WTC11 (cell line): ENCODE measurements at regions not wholly inside any gene's neighbourhood (a gene's known extent, or its start where the extent isn't known, plus 50 kb on each side); places are given as distances from the start of the nearest gene placed in this dataset.

Source experiments
- ATAC-seq: fragments of 200-7000 bp; cut with Tn5 transposase; 2 replicates; pipeline ENCODE4 v1.10.0; 2021; ENCODE audit warnings: mild to moderate bottlenecking, moderate library complexity
- CTCF ChIA-PET: fragments of 300-600 bp; sonication (Branson Sonifier 250); formaldehyde crosslinking; loops from one replicate; lab custom pipeline; 2021; ENCODE audit warnings: antibody characterized with exemption; lab: Charles Lee
- POLR2A ChIA-PET: fragments of 350-600 bp; sonication (Branson Sonifier 250); formaldehyde crosslinking; loops from one replicate; lab custom pipeline; 2021; ENCODE audit warnings: antibody characterized with exemption; lab: Charles Lee
- DNase-seq: peaks from one replicate; pipeline ENCODE4 v3.0.0; 2021; ENCODE audit warnings: low spot score
- H3K27ac Mint-ChIP-seq: 2 replicates; pipeline ENCODE4 v1.8.0; 2021; ENCODE audit warnings: mixed read lengths
- H3K27me3 Mint-ChIP-seq: 2 replicates; pipeline ENCODE4 v1.8.0; 2021; ENCODE audit warnings: low read depth, mild to moderate bottlenecking, moderate library complexity, mixed read lengths
- H3K36me3 Mint-ChIP-seq: 2 replicates; pipeline ENCODE4 v1.8.0; 2021; ENCODE audit warnings: mixed read lengths
- H3K4me1 Mint-ChIP-seq: 2 replicates; pipeline ENCODE4 v1.8.0; 2022; ENCODE audit warnings: mixed read lengths
- H3K4me3 Mint-ChIP-seq: 2 replicates; pipeline ENCODE4 v1.8.0; 2021; ENCODE audit warnings: mild to moderate bottlenecking, moderate library complexity, mixed read lengths
- H3K9me3 Mint-ChIP-seq: 2 replicates; pipeline ENCODE4 v1.8.0; 2021; ENCODE audit warnings: mixed read lengths
- CBFB ChIP-seq: sonication (generic); formaldehyde crosslinking; IDR thresholded peaks from 2 replicates; pipeline ENCODE4 v1.8.1; 2022; ENCODE audit warnings: mild to moderate bottlenecking, low read depth, missing genetic modification reagents
- CREM ChIP-seq: sonication (generic); formaldehyde crosslinking; IDR thresholded peaks from 2 replicates; pipeline ENCODE4 v1.8.1; 2022; ENCODE audit warnings: mild to moderate bottlenecking, missing genetic modification reagents, moderate library complexity
- ESRRA ChIP-seq: sonication (generic); formaldehyde crosslinking; IDR thresholded peaks from 2 replicates; pipeline ENCODE4 v1.8.1; 2022; ENCODE audit warnings: mild to moderate bottlenecking, missing genetic modification reagents, borderline replicate concordance
- ETV6 ChIP-seq: sonication (generic); formaldehyde crosslinking; IDR thresholded peaks from 2 replicates; pipeline ENCODE4 v1.8.1; 2022; ENCODE audit warnings: mild to moderate bottlenecking, missing genetic modification reagents
- FOXP1 ChIP-seq: sonication (generic); formaldehyde crosslinking; IDR thresholded peaks from 2 replicates; pipeline ENCODE4 v1.8.0; 2022; ENCODE audit warnings: missing genetic modification reagents, mild to moderate bottlenecking, moderate library complexity, borderline replicate concordance
- GABPB1 ChIP-seq: sonication (generic); formaldehyde crosslinking; IDR thresholded peaks from 2 replicates; pipeline ENCODE4 v1.8.1; 2023; ENCODE audit warnings: mild to moderate bottlenecking, missing genetic modification reagents
- IRF2 ChIP-seq: sonication (generic); formaldehyde crosslinking; IDR thresholded peaks from 2 replicates; pipeline ENCODE4 v1.8.0; 2022; ENCODE audit warnings: low read depth, missing genetic modification reagents, borderline replicate concordance
- NFE2L1 ChIP-seq: sonication (generic); formaldehyde crosslinking; IDR thresholded peaks from 2 replicates; pipeline ENCODE4 v1.8.1; 2023; ENCODE audit warnings: missing genetic modification reagents
- NFYB ChIP-seq: sonication (generic); formaldehyde crosslinking; conservative IDR thresholded peaks from 2 replicates; pipeline ENCODE4 v1.8.0; 2022; ENCODE audit warnings: low read depth, missing genetic modification reagents
- NR1H2 ChIP-seq: sonication (generic); formaldehyde crosslinking; IDR thresholded peaks from 2 replicates; pipeline ENCODE4 v1.9.0; 2021; ENCODE audit warnings: mild to moderate bottlenecking, moderate library complexity, missing genetic modification reagents
- OVOL2 ChIP-seq: fragments of 250-450 bp; sonication (Bioruptor Pico); IDR thresholded peaks from 2 replicates; pipeline ENCODE4 v1.9.0; 2021; ENCODE audit warnings: mild to moderate bottlenecking, borderline replicate concordance
- PRRX2 ChIP-seq: fragments of 250-450 bp; sonication (Bioruptor Pico); IDR thresholded peaks from 2 replicates; pipeline ENCODE4 v1.8.0; 2021; ENCODE audit warnings: mild to moderate bottlenecking
- RORB ChIP-seq: fragments of 250-450 bp; sonication (Bioruptor Pico); IDR thresholded peaks from 2 replicates; pipeline ENCODE4 v1.9.0; 2021; ENCODE audit warnings: mild to moderate bottlenecking
- SOX15 ChIP-seq: fragments of 250-450 bp; sonication (Bioruptor Pico); IDR thresholded peaks from 2 replicates; pipeline ENCODE4 v1.9.0; 2021; ENCODE audit warnings: mild to moderate bottlenecking
- TCF7 ChIP-seq: sonication (generic); formaldehyde crosslinking; IDR thresholded peaks from 2 replicates; pipeline ENCODE4 v1.8.0; 2022; ENCODE audit warnings: mild to moderate bottlenecking, low read depth, missing genetic modification reagents, moderate library complexity
- TEAD1 ChIP-seq: sonication (generic); formaldehyde crosslinking; IDR thresholded peaks from 2 replicates; pipeline ENCODE4 v1.8.0; 2022; ENCODE audit warnings: mild to moderate bottlenecking, missing genetic modification reagents
- TEAD4 ChIP-seq: sonication (generic); formaldehyde crosslinking; IDR thresholded peaks from 2 replicates; pipeline ENCODE4 v1.8.0; 2022; ENCODE audit warnings: mild to moderate bottlenecking, missing genetic modification reagents
- ZNF263 ChIP-seq: sonication (generic); formaldehyde crosslinking; IDR thresholded peaks from 2 replicates; pipeline ENCODE4 v1.8.1; 2022; ENCODE audit warnings: low read depth, mild to moderate bottlenecking, moderate library complexity, missing genetic modification reagents
- ZNF317 ChIP-seq: sonication (generic); formaldehyde crosslinking; IDR thresholded peaks from 2 replicates; pipeline ENCODE4 v1.8.1; 2023; ENCODE audit warnings: low read depth, mild to moderate bottlenecking, moderate library complexity, missing genetic modification reagents, borderline replicate concordance
- ZNF423 ChIP-seq: fragments of 250-450 bp; sonication (Bioruptor Pico); IDR thresholded peaks from 2 replicates; pipeline ENCODE4 v2.1.2; 2022; ENCODE audit warnings: mild to moderate bottlenecking, moderate library complexity
- TF ChIP-seq, protein P1 (sequence below): sonication (generic); formaldehyde crosslinking; IDR thresholded peaks from 2 replicates; pipeline ENCODE4 v1.8.0; 2022; ENCODE audit warnings: mild to moderate bottlenecking, missing genetic modification reagents
- TF ChIP-seq, protein P2 (sequence below): fragments of 250-450 bp; sonication (Bioruptor Pico); IDR thresholded peaks from 2 replicates; pipeline ENCODE4 v1.8.0; 2021; ENCODE audit warnings: mild to moderate bottlenecking
- TF ChIP-seq, protein P3 (sequence below): sonication (generic); formaldehyde crosslinking; IDR thresholded peaks from 2 replicates; pipeline ENCODE4 v1.8.1; 2022; ENCODE audit warnings: low read depth, missing genetic modification reagents, borderline replicate concordance
- TF ChIP-seq, protein P4 (sequence below): sonication (generic); formaldehyde crosslinking; IDR thresholded peaks from 2 replicates; pipeline ENCODE4 v1.8.0; 2022; ENCODE audit warnings: mild to moderate bottlenecking, missing genetic modification reagents
- TF ChIP-seq, protein P5 (sequence below): sonication (generic); formaldehyde crosslinking; IDR thresholded peaks from 2 replicates; pipeline ENCODE4 v1.8.1; 2023; ENCODE audit warnings: mild to moderate bottlenecking, missing genetic modification reagents, borderline replicate concordance

DNA sequence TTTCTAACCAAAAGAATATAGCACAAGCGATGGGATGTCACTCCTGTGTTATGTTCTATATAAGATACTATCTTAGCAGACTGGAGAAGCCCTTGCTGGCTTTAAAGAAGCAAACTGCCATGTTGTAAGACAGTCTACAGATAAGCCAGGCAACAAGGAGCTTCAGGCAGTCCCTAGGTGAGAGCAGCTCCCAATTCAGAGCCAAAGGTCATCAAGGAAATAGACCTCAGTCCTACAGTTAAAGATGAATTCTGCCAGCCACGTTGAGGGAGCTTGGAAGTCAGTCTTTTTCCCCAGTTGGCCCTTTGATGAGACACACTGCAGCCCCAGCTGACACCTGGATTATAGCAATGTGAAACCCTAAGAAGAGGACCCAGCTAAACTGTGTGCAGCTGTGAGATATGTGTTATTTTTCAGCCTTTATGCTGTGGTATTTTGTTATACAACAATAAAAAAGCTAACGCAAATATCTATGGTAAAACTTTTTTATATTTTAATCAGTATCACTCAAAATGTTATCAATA lies 102.5 kb upstream of the AKAP13 start:
- Mint-ChIP-seq H3K4me1 (no peaks in the 10 kb centered on the region), H3K27me3 (no peaks in the 10 kb centered on the region; the same call in 1 of the 2 replicates), H3K9me3 (no peaks in the 10 kb centered on the region)
- DNase-seq (no peak), ATAC-seq (no peak)
- CTCF ChIA-PET, result no interaction called here
- TF ChIP-seq GABPB1 (CRISPR knock-in tag) (no peak), NFYB (no peak), ZNF423 (CRISPR knock-in tag) (no peak), NR1H2 (CRISPR knock-in tag) (no peak), RORB (CRISPR knock-in tag) (no peak), ZNF317 (CRISPR knock-in tag) (no peak), SOX15 (no peak), TEAD1 (no peak)
- TF ChIP-seq, protein P1, sequence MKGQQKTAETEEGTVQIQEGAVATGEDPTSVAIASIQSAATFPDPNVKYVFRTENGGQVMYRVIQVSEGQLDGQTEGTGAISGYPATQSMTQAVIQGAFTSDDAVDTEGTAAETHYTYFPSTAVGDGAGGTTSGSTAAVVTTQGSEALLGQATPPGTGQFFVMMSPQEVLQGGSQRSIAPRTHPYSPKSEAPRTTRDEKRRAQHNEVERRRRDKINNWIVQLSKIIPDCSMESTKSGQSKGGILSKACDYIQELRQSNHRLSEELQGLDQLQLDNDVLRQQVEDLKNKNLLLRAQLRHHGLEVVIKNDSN (CRISPR knock-in tag), result no peak
- TF ChIP-seq, all 79 proteins: peak for 0
- Mint-ChIP-seq H3K4me3 (no peak overlapping the region), H3K36me3 (no peaks in the 10 kb centered on the region), H3K27ac (no peak overlapping the region)
- POLR2A ChIA-PET, result no interaction called here

DNA sequence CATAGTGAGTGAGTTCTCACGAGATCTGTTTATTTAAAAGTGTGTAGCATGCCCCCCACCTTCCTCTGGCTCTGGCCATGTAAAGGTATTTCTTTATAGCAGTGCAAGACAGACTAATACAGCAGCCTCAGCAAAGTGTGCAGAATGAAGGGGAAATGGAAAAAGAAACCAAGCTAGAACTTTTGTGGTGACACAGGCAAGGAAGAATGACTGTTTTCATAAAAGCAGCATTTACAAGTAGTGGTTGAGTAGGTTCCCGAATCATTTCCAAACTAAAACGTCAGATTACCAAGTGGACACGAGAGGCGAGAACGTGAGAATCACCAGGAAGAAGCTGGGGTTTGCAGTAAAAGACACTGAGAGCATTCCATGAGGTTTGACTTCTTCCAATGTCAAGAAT lies 100.2 kb upstream of the AKAP13 start:
- H3K4me3 Mint-ChIP-seq, result no peak overlapping the region
- H3K36me3 Mint-ChIP-seq, result no peaks in the 10 kb centered on the region
- TF ChIP-seq, protein P2, sequence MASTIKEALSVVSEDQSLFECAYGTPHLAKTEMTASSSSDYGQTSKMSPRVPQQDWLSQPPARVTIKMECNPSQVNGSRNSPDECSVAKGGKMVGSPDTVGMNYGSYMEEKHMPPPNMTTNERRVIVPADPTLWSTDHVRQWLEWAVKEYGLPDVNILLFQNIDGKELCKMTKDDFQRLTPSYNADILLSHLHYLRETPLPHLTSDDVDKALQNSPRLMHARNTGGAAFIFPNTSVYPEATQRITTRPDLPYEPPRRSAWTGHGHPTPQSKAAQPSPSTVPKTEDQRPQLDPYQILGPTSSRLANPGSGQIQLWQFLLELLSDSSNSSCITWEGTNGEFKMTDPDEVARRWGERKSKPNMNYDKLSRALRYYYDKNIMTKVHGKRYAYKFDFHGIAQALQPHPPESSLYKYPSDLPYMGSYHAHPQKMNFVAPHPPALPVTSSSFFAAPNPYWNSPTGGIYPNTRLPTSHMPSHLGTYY, result no peak
- TF ChIP-seq IRF2 (CRISPR knock-in tag) (no peak), OVOL2 (CRISPR knock-in tag) (no peak), PRRX2 (no peak), TEAD1 (no peak), ZNF263 (CRISPR knock-in tag) (no peak), CREM (CRISPR knock-in tag) (no peak), ZNF317 (CRISPR knock-in tag) (no peak), ETV6 (CRISPR knock-in tag) (no peak), TEAD4 (CRISPR knock-in tag) (no peak), ESRRA (CRISPR knock-in tag) (no peak), FOXP1 (CRISPR knock-in tag) (no peak), NFE2L1 (CRISPR knock-in tag) (no peak), TCF7 (CRISPR knock-in tag) (no peak), CBFB (CRISPR knock-in tag) (no peak)
- TF ChIP-seq, protein P1 (CRISPR knock-in tag), result no peak
- TF ChIP-seq, protein P3, sequence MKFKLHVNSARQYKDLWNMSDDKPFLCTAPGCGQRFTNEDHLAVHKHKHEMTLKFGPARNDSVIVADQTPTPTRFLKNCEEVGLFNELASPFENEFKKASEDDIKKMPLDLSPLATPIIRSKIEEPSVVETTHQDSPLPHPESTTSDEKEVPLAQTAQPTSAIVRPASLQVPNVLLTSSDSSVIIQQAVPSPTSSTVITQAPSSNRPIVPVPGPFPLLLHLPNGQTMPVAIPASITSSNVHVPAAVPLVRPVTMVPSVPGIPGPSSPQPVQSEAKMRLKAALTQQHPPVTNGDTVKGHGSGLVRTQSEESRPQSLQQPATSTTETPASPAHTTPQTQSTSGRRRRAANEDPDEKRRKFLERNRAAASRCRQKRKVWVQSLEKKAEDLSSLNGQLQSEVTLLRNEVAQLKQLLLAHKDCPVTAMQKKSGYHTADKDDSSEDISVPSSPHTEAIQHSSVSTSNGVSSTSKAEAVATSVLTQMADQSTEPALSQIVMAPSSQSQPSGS (CRISPR knock-in tag), result no peak
- TF ChIP-seq, protein P4, sequence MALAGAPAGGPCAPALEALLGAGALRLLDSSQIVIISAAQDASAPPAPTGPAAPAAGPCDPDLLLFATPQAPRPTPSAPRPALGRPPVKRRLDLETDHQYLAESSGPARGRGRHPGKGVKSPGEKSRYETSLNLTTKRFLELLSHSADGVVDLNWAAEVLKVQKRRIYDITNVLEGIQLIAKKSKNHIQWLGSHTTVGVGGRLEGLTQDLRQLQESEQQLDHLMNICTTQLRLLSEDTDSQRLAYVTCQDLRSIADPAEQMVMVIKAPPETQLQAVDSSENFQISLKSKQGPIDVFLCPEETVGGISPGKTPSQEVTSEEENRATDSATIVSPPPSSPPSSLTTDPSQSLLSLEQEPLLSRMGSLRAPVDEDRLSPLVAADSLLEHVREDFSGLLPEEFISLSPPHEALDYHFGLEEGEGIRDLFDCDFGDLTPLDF (CRISPR knock-in tag), result no peak
- TF ChIP-seq, protein P5, sequence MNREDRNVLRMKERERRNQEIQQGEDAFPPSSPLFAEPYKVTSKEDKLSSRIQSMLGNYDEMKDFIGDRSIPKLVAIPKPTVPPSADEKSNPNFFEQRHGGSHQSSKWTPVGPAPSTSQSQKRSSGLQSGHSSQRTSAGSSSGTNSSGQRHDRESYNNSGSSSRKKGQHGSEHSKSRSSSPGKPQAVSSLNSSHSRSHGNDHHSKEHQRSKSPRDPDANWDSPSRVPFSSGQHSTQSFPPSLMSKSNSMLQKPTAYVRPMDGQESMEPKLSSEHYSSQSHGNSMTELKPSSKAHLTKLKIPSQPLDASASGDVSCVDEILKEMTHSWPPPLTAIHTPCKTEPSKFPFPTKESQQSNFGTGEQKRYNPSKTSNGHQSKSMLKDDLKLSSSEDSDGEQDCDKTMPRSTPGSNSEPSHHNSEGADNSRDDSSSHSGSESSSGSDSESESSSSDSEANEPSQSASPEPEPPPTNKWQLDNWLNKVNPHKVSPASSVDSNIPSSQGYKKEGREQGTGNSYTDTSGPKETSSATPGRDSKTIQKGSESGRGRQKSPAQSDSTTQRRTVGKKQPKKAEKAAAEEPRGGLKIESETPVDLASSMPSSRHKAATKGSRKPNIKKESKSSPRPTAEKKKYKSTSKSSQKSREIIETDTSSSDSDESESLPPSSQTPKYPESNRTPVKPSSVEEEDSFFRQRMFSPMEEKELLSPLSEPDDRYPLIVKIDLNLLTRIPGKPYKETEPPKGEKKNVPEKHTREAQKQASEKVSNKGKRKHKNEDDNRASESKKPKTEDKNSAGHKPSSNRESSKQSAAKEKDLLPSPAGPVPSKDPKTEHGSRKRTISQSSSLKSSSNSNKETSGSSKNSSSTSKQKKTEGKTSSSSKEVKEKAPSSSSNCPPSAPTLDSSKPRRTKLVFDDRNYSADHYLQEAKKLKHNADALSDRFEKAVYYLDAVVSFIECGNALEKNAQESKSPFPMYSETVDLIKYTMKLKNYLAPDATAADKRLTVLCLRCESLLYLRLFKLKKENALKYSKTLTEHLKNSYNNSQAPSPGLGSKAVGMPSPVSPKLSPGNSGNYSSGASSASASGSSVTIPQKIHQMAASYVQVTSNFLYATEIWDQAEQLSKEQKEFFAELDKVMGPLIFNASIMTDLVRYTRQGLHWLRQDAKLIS, result no peak
- TF ChIP-seq, all 79 proteins: peak for 0
- no peak overlapping the region for H3K27ac Mint-ChIP-seq
- DNase-seq, result no peak
- H3K9me3 Mint-ChIP-seq, result no peaks in the 10 kb centered on the region
- H3K4me1 Mint-ChIP-seq, result no peaks in the 10 kb centered on the region
- ChIA-PET POLR2A (no interaction called here), CTCF (no interaction called here)
- no peaks in the 10 kb centered on the region; the same call in 1 of the 2 replicates for H3K27me3 Mint-ChIP-seq
- no peak for ATAC-seq
